Epithelial cell of proximal tubule (primary cell): ENCODE measurements at regions not wholly inside any gene's neighbourhood (a gene's known extent, or its start where the extent isn't known, plus 50 kb on each side); places are given as distances from the start of the nearest gene placed in this dataset.

Experiments used
- DNase-seq: peaks from one replicate; pipeline ENCODE4 v3.0.0-alpha.2; 2011; ENCODE audit warnings: low read depth
- H3K4me3 ChIP-seq: 2 replicates; pipeline ENCODE4 v1.5.1; 2011; ENCODE audit warnings: low read depth, mild to moderate bottlenecking, low read length
- TF ChIP-seq, protein P1 (sequence below): conservative IDR thresholded peaks from 2 replicates; pipeline ENCODE4 v1.5.1; 2012; ENCODE audit warnings: low read depth, mild to moderate bottlenecking, low read length

DNA sequence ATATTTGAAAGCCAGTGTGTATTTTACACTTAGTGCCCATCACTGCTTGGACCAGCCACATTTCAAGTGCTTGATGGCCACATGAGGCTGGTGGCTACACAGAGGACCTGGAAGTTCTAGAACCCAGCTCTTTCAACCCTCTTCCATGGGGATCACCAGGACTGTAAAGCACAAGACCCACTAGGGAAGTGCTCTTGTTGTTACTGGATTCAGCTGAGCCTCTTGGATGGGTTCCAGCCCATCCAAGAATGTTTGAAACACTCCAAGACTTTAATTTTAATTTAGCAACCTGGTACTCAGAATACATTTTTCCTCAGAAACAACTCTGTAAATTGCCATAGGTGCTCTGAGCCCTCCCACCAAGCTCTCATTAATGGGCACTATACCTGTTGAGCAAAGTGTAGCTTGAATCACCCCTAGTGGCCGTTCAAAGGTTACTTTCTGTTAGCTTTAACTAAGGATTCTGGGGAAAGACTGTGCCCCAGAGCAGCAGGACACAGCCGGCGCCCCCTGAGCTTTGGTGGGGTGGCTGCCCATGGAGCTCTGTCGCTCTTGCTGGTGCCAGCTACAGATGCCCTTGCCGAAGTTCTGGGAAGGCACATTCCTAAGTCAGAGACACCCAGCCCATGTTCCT is 212.4 kb downstream of the HSD17B3 start:
- TF ChIP-seq, protein P1, sequence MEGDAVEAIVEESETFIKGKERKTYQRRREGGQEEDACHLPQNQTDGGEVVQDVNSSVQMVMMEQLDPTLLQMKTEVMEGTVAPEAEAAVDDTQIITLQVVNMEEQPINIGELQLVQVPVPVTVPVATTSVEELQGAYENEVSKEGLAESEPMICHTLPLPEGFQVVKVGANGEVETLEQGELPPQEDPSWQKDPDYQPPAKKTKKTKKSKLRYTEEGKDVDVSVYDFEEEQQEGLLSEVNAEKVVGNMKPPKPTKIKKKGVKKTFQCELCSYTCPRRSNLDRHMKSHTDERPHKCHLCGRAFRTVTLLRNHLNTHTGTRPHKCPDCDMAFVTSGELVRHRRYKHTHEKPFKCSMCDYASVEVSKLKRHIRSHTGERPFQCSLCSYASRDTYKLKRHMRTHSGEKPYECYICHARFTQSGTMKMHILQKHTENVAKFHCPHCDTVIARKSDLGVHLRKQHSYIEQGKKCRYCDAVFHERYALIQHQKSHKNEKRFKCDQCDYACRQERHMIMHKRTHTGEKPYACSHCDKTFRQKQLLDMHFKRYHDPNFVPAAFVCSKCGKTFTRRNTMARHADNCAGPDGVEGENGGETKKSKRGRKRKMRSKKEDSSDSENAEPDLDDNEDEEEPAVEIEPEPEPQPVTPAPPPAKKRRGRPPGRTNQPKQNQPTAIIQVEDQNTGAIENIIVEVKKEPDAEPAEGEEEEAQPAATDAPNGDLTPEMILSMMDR: no peak
- no peak overlapping the region for H3K4me3 ChIP-seq
- no peak for DNase-seq

DNA sequence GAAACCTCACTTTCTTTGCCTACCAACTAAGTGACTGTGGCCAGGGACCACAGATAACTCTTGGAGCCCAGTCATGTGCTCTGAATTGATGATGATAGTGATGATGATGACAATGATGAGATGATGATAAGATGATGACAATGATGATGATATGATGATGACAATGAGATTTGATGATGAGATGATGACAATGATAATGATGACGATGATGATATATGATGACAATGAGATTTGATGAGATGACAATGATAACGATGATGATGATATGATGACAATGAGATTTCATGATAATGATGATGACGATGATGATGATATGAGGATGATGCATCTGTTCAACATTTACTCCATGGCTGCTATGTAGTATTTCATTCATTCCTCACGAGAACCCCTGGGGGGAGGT is 213.0 kb downstream of the ERCC6L2 start:
- TF ChIP-seq, protein P1: no peak
- H3K4me3 ChIP-seq: no peak overlapping the region
- no peak for DNase-seq

DNA sequence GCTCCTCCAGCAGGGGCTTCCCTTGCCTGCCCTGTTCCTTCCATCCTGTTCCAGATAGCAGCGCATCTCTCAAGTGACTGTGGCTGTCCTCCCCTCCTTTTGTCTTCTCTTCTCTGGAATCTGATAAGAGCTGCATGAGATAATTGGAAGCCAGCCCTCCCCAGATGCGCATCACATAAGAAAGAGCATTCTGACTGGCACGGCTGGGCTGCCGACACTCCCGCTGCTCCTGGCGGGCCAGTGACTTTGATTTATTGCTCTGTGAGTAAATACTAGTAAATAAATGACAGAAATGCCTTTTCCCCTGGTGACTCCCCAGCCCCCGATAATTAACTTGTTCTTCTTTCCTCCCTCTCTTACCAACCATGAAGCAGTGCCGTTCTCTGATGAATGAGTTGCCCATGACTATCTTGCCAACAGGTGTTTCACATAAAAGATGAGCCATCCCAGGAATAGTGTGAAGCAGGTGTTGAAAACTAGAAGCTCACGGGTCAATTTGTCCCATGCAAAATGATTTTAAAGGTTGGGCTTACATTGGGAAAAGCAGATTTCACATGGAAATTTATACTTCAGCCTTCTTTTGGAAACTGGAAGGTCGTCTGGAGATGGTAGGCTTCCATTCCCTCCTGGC is 212.3 kb downstream of the ERCC6L2 start:
- H3K4me3 ChIP-seq: no peak overlapping the region
- DNase-seq: peak; percentile 27
- TF ChIP-seq, protein P1: no peak

DNA sequence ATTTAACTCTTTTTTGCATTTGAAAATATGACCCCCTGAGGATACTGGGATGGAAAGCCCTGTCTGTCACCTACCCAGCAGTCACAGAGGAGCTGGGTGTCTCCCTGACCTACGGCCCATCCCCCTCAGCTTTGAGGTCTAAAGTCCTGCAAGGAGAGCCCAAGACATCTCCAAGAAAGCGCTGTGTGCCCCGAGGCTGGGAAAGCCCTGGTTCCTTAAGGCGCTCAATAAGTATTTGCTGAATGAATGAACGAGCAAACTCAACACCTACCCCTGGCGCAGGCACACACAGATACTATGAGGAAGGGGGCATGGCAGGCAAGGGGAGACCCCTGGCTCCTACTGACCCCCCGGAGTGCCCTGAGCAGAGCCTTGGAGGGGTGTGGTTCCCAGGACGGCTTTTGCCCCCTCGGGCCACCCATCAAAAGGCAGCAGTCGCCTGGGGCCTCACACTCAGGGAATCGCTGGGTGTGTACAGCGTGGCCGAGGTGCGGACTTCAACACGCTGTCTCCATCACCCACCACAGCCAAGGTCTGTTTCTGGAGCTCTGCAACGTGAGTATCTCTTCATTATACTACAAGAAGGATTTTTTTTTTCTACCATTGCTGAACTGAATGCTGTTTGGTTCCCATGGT is 211.6 kb downstream of the ERCC6L2 start:
- TF ChIP-seq, protein P1: no peak
- no peak overlapping the region for H3K4me3 ChIP-seq
- no peak for DNase-seq

DNA sequence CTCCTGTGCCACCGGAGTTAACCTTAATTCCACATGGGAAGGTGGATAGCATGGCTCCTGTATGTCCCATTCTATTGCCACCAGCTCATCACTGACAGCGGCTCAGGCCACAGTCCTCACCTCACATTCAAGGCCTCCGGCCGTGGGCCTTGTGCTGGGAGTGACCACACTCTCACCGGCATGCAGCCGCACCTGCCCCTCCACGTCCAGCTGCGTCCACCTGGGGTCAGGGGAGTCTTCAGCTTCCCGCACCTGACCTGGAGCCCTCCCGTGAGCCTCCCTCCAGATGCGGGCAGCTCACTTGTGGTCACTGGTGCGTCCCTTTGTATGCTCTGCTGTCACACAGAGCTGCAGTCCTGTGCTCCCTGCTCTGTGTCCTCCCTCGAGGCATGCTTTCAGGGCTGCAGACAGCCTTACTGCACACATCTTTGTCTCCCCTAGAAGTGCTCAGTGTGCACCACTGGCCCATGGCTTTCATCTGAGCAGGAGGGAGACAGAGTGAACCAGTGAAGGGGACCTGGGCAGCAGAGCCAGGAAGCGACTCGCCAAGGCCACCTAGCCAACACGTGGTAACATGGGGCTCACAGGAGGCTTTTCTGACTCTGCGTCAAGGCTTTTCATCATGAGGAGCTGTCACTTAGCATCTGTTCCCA is 210.1 kb downstream of the ERCC6L2 start:
- H3K4me3 ChIP-seq: no peak overlapping the region
- DNase-seq: no peak
- TF ChIP-seq, protein P1: no peak

DNA sequence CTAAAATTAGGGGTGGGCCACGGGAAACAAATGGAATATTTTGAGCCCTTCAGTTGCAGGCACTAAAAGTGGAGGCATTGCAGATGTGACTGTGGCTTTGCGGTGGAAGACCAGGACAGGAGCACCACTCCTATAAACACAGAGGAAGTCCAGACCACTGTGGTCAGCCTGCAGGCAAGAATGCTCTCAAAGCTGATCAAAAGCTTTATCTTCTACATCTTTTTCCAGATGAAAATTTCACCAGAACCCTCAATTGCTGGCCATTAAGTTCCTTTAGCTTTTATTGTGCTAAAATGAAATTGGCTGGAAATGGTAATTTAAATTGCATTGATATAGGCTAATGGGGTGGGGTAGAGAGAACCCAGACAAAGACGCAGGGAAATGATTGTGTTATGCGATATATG is 208.8 kb downstream of the ERCC6L2 start:
- DNase-seq: no peak
- no peak overlapping the region for H3K4me3 ChIP-seq
- TF ChIP-seq, protein P1: no peak
